MM.1S (cell line): ENCODE measurements at regions not wholly inside any gene's neighbourhood (a gene's known extent, or its start where the extent isn't known, plus 50 kb on each side); places are given as distances from the start of the nearest gene placed in this dataset.

Experiments
- DNase-seq: peaks from one replicate; pipeline ENCODE4 v3.0.0-alpha.2; 2015
- H2AFZ ChIP-seq: fragments of 300-600 bp; sonication (generic); 2 replicates; pipeline ENCODE4 v1.6.0; 2016; ENCODE audit warnings: antibody characterized with exemption, low read length
- H3F3A ChIP-seq: fragments of 300-600 bp; sonication (generic); 2 replicates; pipeline ENCODE4 v1.6.1; 2016; ENCODE audit warnings: mild to moderate bottlenecking, antibody characterized with exemption, low read length, moderate library complexity, mixed read lengths; ENCODE audit not compliant: insufficient read depth
- H3K27ac ChIP-seq: fragments of 300-600 bp; sonication (generic); 2 replicates; pipeline ENCODE4 v1.5.1; 2016; ENCODE audit warnings: mild to moderate bottlenecking, low read length
- H3K27me3 ChIP-seq: fragments of 300-600 bp; sonication (generic); replicated peaks from 2 replicates; pipeline ENCODE4 v1.6.0; 2016; ENCODE audit warnings: low read length; ENCODE audit not compliant: insufficient read depth
- H3K36me3 ChIP-seq: fragments of 300-600 bp; sonication (generic); replicated peaks from 2 replicates; pipeline ENCODE4 v1.6.1; 2016; ENCODE audit warnings: mild to moderate bottlenecking, low read length, mixed read lengths; ENCODE audit not compliant: insufficient read depth
- H3K4me1 ChIP-seq: fragments of 300-600 bp; sonication (generic); 2 replicates; pipeline ENCODE4 v1.6.1; 2016; ENCODE audit warnings: low read length, mixed read lengths
- H3K4me2 ChIP-seq: fragments of 300-600 bp; sonication (generic); 2 replicates; pipeline ENCODE4 v1.6.0; 2016; ENCODE audit warnings: low read depth, low read length
- H3K4me3 ChIP-seq: fragments of 300-600 bp; sonication (generic); 2 replicates; pipeline ENCODE4 v1.5.1; 2016; ENCODE audit warnings: low read length, mixed read lengths
- H3K79me2 ChIP-seq: fragments of 300-600 bp; sonication (generic); 2 replicates; pipeline ENCODE4 v1.6.1; 2016; ENCODE audit warnings: mixed run types, low read length, mixed read lengths
- H3K9ac ChIP-seq: fragments of 300-600 bp; sonication (generic); 2 replicates; pipeline ENCODE4 v1.6.1; 2016; ENCODE audit warnings: low read length, mixed read lengths
- H3K9me2 ChIP-seq: fragments of 300-600 bp; sonication (generic); replicated peaks from 2 replicates; pipeline ENCODE4 v1.6.1; 2016; ENCODE audit warnings: mild to moderate bottlenecking, low read length, mixed read lengths; ENCODE audit not compliant: insufficient read depth
- H3K9me3 ChIP-seq: fragments of 300-600 bp; sonication (generic); replicated peaks from 2 replicates; pipeline ENCODE4 v1.6.1; 2016; ENCODE audit warnings: mild to moderate bottlenecking, low read length, mixed read lengths; ENCODE audit not compliant: insufficient read depth
- H4K20me1 ChIP-seq: fragments of 300-600 bp; sonication (generic); 2 replicates; pipeline ENCODE4 v1.6.1; 2016; ENCODE audit warnings: mild to moderate bottlenecking, low read length, moderate library complexity, mixed read lengths; ENCODE audit not compliant: insufficient read depth
- CTCF ChIP-seq: fragments of 300-600 bp; sonication (generic); IDR thresholded peaks from 2 replicates; pipeline ENCODE4 v1.5.1; 2016; ENCODE audit warnings: antibody characterized with exemption, low read length, mixed read lengths
- EZH2 ChIP-seq: fragments of 300-600 bp; sonication (generic); optimal IDR thresholded peaks from 2 replicates; pipeline ENCODE3; 2017; ENCODE audit warnings: low read depth, mild to moderate bottlenecking, antibody characterized with exemption, low read length, mixed read lengths
- EZH2phosphoT487 ChIP-seq: fragments of 300-600 bp; sonication (generic); IDR thresholded peaks from 2 replicates; pipeline ENCODE4 v1.6.1; 2018; ENCODE audit warnings: antibody characterized with exemption, low read length

- Histone ChIP-seq H3K27ac (no peak overlapping the region), H3K9me3 (no peaks in the 10 kb centered on the region), H3F3A (no peaks in the 10 kb centered on the region), H3K36me3 (no peaks in the 10 kb centered on the region), H3K4me3 (no peak overlapping the region), H3K27me3 (no peaks in the 10 kb centered on the region), H3K9me2 (no peaks in the 10 kb centered on the region), H3K79me2 (no peaks in the 10 kb centered on the region), H4K20me1 (no peaks in the 10 kb centered on the region), H3K9ac (no peak overlapping the region), H2AFZ (no peak overlapping the region), H3K4me2 (no peak overlapping the region), H3K4me1 (no peaks in the 10 kb centered on the region)
- no peak for DNase-seq
- TF ChIP-seq EZH2 (no peak), EZH2phosphoT487 (no peak), CTCF (no peak)
Measured at GRCh38 chr5:167786871-167787578, 504.4 kb upstream of the WWC1 start.

- Histone ChIP-seq H3K27ac (no peak overlapping the region), H3K9me2 (no peaks in the 10 kb centered on the region), H3K27me3 (no peaks in the 10 kb centered on the region), H3K4me3 (no peak overlapping the region), H4K20me1 (no peaks in the 10 kb centered on the region), H3K4me2 (no peak overlapping the region), H3K9me3 (no peaks in the 10 kb centered on the region), H3F3A (no peaks in the 10 kb centered on the region), H3K79me2 (no peaks in the 10 kb centered on the region), H2AFZ (no peak overlapping the region), H3K4me1 (no peaks in the 10 kb centered on the region), H3K36me3 (no peaks in the 10 kb centered on the region), H3K9ac (no peak overlapping the region)
- no peak for TF ChIP-seq EZH2phosphoT487
- TF ChIP-seq CTCF: no peak
- no peak for TF ChIP-seq EZH2
- DNase-seq: no peak
Measured at GRCh38 chr5:167790045-167790444, 501.4 kb upstream of the WWC1 start.

GRCh38 chr5:167790462-167791260 lies 500.8 kb upstream of the WWC1 start:
- DNase-seq: no peak
- Histone ChIP-seq H3K9me2 (no peaks in the 10 kb centered on the region), H3K4me1 (no peaks in the 10 kb centered on the region), H3K79me2 (no peaks in the 10 kb centered on the region), H3K9ac (no peak overlapping the region), H2AFZ (no peak overlapping the region), H3K27ac (no peak overlapping the region), H3K4me2 (no peak overlapping the region), H3K27me3 (no peaks in the 10 kb centered on the region), H3K36me3 (no peaks in the 10 kb centered on the region), H3K9me3 (no peaks in the 10 kb centered on the region), H3F3A (no peaks in the 10 kb centered on the region), H4K20me1 (no peaks in the 10 kb centered on the region), H3K4me3 (no peak overlapping the region)
- no peak for TF ChIP-seq EZH2

- Histone ChIP-seq H3K36me3 (no peaks in the 10 kb centered on the region), H3K4me3 (no peak overlapping the region), H2AFZ (no peak overlapping the region), H3K9ac (no peak overlapping the region), H3K4me1 (no peaks in the 10 kb centered on the region), H3F3A (no peaks in the 10 kb centered on the region), H3K9me3 (no peaks in the 10 kb centered on the region), H4K20me1 (no peaks in the 10 kb centered on the region), H3K4me2 (no peak overlapping the region), H3K79me2 (no peaks in the 10 kb centered on the region), H3K27me3 (no peaks in the 10 kb centered on the region), H3K27ac (no peak overlapping the region), H3K9me2 (no peaks in the 10 kb centered on the region)
- DNase-seq: no peak
- TF ChIP-seq EZH2: no peak
- no peak for TF ChIP-seq EZH2phosphoT487
- TF ChIP-seq CTCF: no peak
Measured at GRCh38 chr5:167792514-167792913, 498.9 kb upstream of the WWC1 start.
